ENCODE measurements at regions not wholly inside any gene's neighbourhood (a gene's known extent, or its start where the extent isn't known, plus 50 kb on each side); places are given as distances from the start of the nearest gene placed in this dataset.
"Not testable (repeated sequence)": the region's sequence is repeated elsewhere in the genome, so short reads cannot be mapped to it uniquely, and the experiment has no call there.

DNA sequence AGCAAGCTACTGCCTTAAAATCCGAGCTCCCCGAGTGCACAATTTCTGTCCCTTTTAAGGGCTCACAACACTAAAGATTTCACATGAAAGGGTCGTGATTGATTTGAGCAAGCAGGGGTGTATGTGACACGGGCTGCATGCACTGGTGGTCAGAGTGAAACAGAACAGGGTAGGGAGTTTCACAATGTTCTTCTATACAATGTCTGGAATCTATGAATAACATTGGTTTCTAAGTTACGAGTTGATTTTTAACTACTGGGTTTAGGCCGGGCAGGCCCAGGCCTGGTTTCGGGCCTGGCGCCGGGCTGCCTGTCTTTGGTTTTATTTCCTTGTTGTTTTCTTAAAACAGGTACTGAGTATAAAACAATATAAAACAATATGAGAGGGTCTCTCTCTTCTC lies 199.9 kb upstream of the CHORDC1 start:
- TF ChIP-seq POLR2A (IDR thresholded peaks at IDR 0.05): not testable (repeated sequence)
- TF ChIP-seq, protein P1, sequence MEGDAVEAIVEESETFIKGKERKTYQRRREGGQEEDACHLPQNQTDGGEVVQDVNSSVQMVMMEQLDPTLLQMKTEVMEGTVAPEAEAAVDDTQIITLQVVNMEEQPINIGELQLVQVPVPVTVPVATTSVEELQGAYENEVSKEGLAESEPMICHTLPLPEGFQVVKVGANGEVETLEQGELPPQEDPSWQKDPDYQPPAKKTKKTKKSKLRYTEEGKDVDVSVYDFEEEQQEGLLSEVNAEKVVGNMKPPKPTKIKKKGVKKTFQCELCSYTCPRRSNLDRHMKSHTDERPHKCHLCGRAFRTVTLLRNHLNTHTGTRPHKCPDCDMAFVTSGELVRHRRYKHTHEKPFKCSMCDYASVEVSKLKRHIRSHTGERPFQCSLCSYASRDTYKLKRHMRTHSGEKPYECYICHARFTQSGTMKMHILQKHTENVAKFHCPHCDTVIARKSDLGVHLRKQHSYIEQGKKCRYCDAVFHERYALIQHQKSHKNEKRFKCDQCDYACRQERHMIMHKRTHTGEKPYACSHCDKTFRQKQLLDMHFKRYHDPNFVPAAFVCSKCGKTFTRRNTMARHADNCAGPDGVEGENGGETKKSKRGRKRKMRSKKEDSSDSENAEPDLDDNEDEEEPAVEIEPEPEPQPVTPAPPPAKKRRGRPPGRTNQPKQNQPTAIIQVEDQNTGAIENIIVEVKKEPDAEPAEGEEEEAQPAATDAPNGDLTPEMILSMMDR (IDR thresholded peaks at IDR 0.05): not testable (repeated sequence)
